H1 (cell line): ENCODE measurements at regions not wholly inside any gene's neighbourhood (a gene's known extent, or its start where the extent isn't known, plus 50 kb on each side); places are given as distances from the start of the nearest gene placed in this dataset.

Experiments used
- CBX8 ChIP-seq: fragments of 300-800, 300-1000 bp; sonication (generic); IDR thresholded peaks from 2 replicates; pipeline ENCODE4 v1.7.1; 2016; ENCODE audit warnings: low read depth, low read length, borderline replicate concordance
- FOSL1 ChIP-seq: IDR thresholded peaks from 2 replicates; pipeline ENCODE4 v1.6.1; 2011; ENCODE audit warnings: mild to moderate bottlenecking, low read depth, low read length, moderate library complexity; ENCODE audit not compliant: insufficient read depth
- GABPA ChIP-seq: IDR thresholded peaks from 2 replicates; pipeline ENCODE4 v1.6.1; 2011; ENCODE audit warnings: mild to moderate bottlenecking, low read length, moderate library complexity, borderline replicate concordance; ENCODE audit not compliant: insufficient read depth
- HDAC2 ChIP-seq, 2 experiments: fragments of 300-600 bp in 1 of 2; sonication (generic) in 1 of 2; IDR thresholded peaks; 2 replicates each; pipeline ENCODE4 v1.6.1; 2011 to 2012; ENCODE audit warnings: low read depth in 2 of 2, low read length in 2 of 2, mild to moderate bottlenecking in 2 of 2, moderate library complexity in 2 of 2, borderline replicate concordance in 1 of 2, inconsistent platforms in 1 of 2
- JUND ChIP-seq: IDR thresholded peaks from 2 replicates; pipeline ENCODE4 v1.6.1; 2011; ENCODE audit warnings: mild to moderate bottlenecking, improper control_type of control experiment, low read length
- POLR2A ChIP-seq, 2 experiments: IDR thresholded peaks; 1 replicate in 1 of 2; 2 replicates in 1 of 2; pipeline ENCODE4 v1.6.1; 2011; ENCODE audit warnings: low read depth in 2 of 2, low read length in 2 of 2, mild to moderate bottlenecking in 2 of 2; ENCODE audit errors: control extremely low read depth in 1 of 2
- POU5F1 ChIP-seq: IDR thresholded peaks from 2 replicates; pipeline ENCODE4 v1.6.1; 2011; ENCODE audit warnings: low read depth, mild to moderate bottlenecking, low read length, moderate library complexity
- RAD21 ChIP-seq, 2 experiments: IDR thresholded peaks in 1 of 2; conservative IDR thresholded peaks in 1 of 2; 2 replicates each; pipeline ENCODE4 v1.6.1; 2011; ENCODE audit warnings: low read depth in 2 of 2, low read length in 2 of 2, improper control_type of control experiment in 1 of 2, inconsistent platforms in 1 of 2, mild to moderate bottlenecking in 1 of 2, moderate library complexity in 1 of 2
- YY1 ChIP-seq: IDR thresholded peaks from 2 replicates; pipeline ENCODE4 v1.6.1; 2011; ENCODE audit warnings: low read depth, mild to moderate bottlenecking, low read length
- TF ChIP-seq, protein P1 (sequence below): fragments of 300-600 bp; sonication (generic); IDR thresholded peaks from 2 replicates; pipeline ENCODE4 v1.7.1; 2012; ENCODE audit warnings: low read length, moderate library complexity, mild to moderate bottlenecking, inconsistent platforms; ENCODE audit not compliant: insufficient replicate concordance
- TF ChIP-seq, protein P2 (sequence below): IDR thresholded peaks from 2 replicates; pipeline ENCODE4 v1.6.1; 2012; ENCODE audit warnings: inconsistent platforms

DNA sequence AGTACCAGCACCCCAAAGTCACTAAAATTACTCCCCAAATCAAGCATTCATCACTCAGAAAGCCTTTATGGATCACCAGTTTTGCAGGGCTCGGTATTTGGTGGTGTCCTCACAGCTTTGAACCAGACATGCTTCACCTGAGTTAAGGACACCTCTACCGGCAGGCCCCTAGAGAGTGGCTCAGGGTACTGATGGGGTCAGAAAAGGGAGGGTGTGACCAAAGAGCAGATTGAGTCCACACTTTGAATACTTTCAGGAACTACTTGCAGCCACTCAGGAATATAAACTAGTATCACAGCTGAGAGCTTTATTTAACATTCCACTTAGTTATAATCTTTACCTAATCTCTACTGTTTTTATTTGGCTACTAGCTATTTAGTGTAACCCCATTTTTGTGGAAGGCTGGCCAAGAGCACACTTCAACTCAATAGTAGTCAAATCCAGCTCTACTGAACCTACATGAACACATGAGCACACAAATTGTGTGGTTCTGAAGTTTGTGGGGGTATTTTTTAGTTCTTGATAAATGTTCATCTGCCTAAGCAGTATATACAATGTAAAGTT, 109.6 kb upstream of the SPRY1 start (continued):
- TF ChIP-seq, protein P1, sequence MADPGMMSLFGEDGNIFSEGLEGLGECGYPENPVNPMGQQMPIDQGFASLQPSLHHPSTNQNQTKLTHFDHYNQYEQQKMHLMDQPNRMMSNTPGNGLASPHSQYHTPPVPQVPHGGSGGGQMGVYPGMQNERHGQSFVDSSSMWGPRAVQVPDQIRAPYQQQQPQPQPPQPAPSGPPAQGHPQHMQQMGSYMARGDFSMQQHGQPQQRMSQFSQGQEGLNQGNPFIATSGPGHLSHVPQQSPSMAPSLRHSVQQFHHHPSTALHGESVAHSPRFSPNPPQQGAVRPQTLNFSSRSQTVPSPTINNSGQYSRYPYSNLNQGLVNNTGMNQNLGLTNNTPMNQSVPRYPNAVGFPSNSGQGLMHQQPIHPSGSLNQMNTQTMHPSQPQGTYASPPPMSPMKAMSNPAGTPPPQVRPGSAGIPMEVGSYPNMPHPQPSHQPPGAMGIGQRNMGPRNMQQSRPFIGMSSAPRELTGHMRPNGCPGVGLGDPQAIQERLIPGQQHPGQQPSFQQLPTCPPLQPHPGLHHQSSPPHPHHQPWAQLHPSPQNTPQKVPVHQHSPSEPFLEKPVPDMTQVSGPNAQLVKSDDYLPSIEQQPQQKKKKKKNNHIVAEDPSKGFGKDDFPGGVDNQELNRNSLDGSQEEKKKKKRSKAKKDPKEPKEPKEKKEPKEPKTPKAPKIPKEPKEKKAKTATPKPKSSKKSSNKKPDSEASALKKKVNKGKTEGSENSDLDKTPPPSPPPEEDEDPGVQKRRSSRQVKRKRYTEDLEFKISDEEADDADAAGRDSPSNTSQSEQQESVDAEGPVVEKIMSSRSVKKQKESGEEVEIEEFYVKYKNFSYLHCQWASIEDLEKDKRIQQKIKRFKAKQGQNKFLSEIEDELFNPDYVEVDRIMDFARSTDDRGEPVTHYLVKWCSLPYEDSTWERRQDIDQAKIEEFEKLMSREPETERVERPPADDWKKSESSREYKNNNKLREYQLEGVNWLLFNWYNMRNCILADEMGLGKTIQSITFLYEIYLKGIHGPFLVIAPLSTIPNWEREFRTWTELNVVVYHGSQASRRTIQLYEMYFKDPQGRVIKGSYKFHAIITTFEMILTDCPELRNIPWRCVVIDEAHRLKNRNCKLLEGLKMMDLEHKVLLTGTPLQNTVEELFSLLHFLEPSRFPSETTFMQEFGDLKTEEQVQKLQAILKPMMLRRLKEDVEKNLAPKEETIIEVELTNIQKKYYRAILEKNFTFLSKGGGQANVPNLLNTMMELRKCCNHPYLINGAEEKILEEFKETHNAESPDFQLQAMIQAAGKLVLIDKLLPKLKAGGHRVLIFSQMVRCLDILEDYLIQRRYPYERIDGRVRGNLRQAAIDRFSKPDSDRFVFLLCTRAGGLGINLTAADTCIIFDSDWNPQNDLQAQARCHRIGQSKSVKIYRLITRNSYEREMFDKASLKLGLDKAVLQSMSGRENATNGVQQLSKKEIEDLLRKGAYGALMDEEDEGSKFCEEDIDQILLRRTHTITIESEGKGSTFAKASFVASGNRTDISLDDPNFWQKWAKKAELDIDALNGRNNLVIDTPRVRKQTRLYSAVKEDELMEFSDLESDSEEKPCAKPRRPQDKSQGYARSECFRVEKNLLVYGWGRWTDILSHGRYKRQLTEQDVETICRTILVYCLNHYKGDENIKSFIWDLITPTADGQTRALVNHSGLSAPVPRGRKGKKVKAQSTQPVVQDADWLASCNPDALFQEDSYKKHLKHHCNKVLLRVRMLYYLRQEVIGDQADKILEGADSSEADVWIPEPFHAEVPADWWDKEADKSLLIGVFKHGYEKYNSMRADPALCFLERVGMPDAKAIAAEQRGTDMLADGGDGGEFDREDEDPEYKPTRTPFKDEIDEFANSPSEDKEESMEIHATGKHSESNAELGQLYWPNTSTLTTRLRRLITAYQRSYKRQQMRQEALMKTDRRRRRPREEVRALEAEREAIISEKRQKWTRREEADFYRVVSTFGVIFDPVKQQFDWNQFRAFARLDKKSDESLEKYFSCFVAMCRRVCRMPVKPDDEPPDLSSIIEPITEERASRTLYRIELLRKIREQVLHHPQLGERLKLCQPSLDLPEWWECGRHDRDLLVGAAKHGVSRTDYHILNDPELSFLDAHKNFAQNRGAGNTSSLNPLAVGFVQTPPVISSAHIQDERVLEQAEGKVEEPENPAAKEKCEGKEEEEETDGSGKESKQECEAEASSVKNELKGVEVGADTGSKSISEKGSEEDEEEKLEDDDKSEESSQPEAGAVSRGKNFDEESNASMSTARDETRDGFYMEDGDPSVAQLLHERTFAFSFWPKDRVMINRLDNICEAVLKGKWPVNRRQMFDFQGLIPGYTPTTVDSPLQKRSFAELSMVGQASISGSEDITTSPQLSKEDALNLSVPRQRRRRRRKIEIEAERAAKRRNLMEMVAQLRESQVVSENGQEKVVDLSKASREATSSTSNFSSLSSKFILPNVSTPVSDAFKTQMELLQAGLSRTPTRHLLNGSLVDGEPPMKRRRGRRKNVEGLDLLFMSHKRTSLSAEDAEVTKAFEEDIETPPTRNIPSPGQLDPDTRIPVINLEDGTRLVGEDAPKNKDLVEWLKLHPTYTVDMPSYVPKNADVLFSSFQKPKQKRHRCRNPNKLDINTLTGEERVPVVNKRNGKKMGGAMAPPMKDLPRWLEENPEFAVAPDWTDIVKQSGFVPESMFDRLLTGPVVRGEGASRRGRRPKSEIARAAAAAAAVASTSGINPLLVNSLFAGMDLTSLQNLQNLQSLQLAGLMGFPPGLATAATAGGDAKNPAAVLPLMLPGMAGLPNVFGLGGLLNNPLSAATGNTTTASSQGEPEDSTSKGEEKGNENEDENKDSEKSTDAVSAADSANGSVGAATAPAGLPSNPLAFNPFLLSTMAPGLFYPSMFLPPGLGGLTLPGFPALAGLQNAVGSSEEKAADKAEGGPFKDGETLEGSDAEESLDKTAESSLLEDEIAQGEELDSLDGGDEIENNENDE: no peak
- no peak for TF ChIP-seq FOSL1
- TF ChIP-seq GABPA: no peak
- TF ChIP-seq, protein P2, sequence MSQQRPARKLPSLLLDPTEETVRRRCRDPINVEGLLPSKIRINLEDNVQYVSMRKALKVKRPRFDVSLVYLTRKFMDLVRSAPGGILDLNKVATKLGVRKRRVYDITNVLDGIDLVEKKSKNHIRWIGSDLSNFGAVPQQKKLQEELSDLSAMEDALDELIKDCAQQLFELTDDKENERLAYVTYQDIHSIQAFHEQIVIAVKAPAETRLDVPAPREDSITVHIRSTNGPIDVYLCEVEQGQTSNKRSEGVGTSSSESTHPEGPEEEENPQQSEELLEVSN: no peak
- no peak for TF ChIP-seq POLR2A (IDR thresholded peaks at IDR 0.05; ENCODE audit: control extremely low read depth in 1 of 2, low read depth in 2 of 2, low read length in 2 of 2)
- TF ChIP-seq YY1: no peak
- no peak for TF ChIP-seq RAD21 (IDR thresholded peaks at IDR 0.05 in 1 of 2, conservative IDR thresholded peaks at IDR 0.05 in 1 of 2; ENCODE audit: low read depth in 2 of 2, low read length in 2 of 2)
- no peak for TF ChIP-seq POU5F1
- TF ChIP-seq HDAC2 (IDR thresholded peaks at IDR 0.05; ENCODE audit: borderline replicate concordance in 1 of 2, low read depth in 2 of 2, low read length in 2 of 2): no peak
- no peak for TF ChIP-seq CBX8
- no peak for TF ChIP-seq JUND
